ENCODE measurements at regions not wholly inside any gene's neighbourhood (a gene's known extent, or its start where the extent isn't known, plus 50 kb on each side); places are given as distances from the start of the nearest gene placed in this dataset.

DNA sequence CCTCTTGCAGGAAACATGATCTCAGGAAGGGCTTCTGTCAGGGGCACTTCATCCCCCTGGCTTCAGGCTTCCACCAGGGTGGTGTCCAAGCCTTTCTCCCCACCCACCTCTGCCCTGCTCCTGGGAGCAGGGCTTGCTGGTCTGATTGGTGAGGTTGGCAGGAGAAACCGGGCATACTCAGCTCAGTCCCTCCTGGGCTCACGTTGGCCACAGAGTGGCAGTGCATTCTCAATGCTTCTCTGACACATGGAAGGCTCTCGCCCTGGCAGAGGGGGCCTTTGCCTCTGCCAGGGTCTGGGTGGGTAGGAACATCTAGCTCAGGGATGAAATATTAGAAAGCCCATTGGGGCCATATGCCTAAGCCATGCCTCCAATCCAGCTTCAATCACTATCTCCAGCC is 142.8 kb downstream of the AXIN2 start:
- TF ChIP-seq POLR2A (IDR thresholded peaks at IDR 0.05) (no peak), CTCF (IDR thresholded peaks at IDR 0.05) (no peak)
